EH (cell line): ENCODE measurements at regions not wholly inside any gene's neighbourhood (a gene's known extent, or its start where the extent isn't known, plus 50 kb on each side); places are given as distances from the start of the nearest gene placed in this dataset.
A peak's percentile ranks its signal among the peaks of the same experiment; 100 is the strongest.

ENCODE experiments used
- DNase-seq: peaks from one replicate; pipeline ENCODE4 v3.0.0-alpha.2; 2015; ENCODE audit warnings: low read depth

GRCh38 chr9:19595003-19595402, 186.2 kb downstream of the ACER2 start:
- no peak for DNase-seq

DNA sequence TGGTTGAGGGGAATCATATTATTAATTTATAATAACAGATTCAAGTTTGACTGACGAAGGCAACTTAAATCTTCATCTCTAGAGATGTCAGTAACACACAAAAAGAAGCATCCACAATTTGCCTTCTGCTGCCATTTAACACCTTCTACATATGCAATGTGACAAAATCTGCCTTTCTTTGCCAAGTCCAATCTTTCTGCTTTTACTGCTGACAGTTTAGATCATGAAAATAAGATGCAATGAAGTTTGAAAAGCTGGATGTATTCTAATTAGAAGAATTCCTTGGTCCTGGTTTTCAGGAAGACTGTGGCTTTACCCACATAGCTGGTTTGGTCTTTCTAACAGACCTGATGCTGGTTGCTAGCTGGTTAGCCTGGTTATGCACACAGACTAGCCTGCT, 178.9 kb downstream of the ACER2 start:
- no peak for DNase-seq

- DNase-seq, result no peak
These were observed 175.1 kb downstream of the ACER2 start for GRCh38 chr9:19583890-19584289.

DNA sequence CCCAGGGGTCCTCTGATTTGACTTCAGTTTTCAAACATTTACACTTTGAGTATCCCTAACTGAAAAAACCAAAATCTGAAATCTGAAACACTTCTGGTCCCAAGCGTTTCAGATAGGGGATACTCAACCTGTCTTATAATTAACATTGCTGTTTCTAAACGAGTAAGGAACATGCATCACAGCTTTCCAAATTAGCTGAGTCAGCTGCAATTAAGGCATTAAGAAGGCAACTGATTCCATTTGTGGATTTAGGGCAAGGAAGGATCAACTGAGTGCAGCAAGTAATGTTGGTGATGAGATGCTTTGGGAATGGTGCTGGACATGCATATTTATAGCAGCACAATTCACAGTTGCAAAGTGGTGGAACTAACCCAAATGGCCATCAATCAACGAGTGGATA, 168.6 kb downstream of the ACER2 start:
- DNase-seq, result no peak

GRCh38 chr9:19568946-19569345, 160.1 kb downstream of the ACER2 start:
- no peak for DNase-seq

- no peak for DNase-seq
These were observed 155.7 kb downstream of the ACER2 start for GRCh38 chr9:19564396-19565061.

DNA sequence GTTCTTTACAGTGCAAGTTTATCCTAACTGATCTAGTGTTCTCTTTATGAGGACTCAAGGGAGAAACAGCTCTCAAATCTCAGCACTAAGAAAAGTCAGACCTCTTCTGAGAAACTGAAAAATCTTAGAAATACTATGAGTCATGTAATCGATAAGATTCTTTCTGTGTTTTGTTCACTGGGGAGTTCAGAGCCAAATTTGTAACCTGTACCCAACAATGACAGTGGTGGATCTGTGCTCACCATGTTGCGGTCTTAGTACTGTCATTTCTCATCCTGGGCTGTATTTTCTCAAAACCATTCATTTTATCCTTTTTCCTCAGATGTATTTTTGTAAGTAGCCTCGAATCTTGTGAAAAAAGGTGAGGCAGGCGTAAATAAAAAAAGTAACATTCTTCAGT, 146.4 kb downstream of the ACER2 start:
- DNase-seq, result no peak

- DNase-seq, result no peak
These were observed 145.7 kb downstream of the ACER2 start for GRCh38 chr9:19554529-19554928.

- DNase-seq, result no peak
These were observed 144.6 kb downstream of the ACER2 start for GRCh38 chr9:19553441-19553840.

GRCh38 chr9:19552282-19553105, 143.7 kb downstream of the ACER2 start:
- no peak for DNase-seq

- DNase-seq, result no peak
These were observed 142.5 kb downstream of the ACER2 start for GRCh38 chr9:19551124-19551929.

GRCh38 chr9:19550009-19550408, 141.2 kb downstream of the ACER2 start:
- no peak for DNase-seq

- peak; percentile 15 for DNase-seq
These were observed 124.6 kb downstream of the ACER2 start for GRCh38 chr9:19533373-19533772.

- DNase-seq, result no peak
These were observed 118.9 kb downstream of the ACER2 start for GRCh38 chr9:19527663-19528062.

DNA sequence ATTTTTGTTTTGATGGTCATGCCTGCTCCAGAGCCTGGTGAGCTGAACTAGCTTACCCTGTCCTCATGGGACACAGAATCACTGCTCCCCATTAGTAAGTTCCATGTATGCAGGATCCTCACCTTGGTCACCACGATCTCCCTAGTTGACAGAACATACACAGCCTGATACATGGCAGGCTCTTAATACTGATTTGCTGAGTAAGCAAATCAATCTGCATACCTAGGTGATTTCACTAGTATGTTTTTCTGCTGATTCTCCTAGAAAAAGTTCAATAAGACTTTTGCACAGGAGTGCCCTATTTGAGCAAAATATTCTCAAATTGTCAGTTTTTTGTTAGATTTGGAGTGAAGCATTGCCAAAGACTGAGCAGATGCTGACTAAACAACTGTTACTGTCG, 113.7 kb downstream of the ACER2 start:
- no peak for DNase-seq

GRCh38 chr9:19521205-19521604, 112.4 kb downstream of the ACER2 start:
- no peak for DNase-seq

- no peak for DNase-seq
These were observed 108.6 kb downstream of the ACER2 start for GRCh38 chr9:19517202-19517942.

- DNase-seq, result no peak
These were observed 107.5 kb downstream of the ACER2 start for GRCh38 chr9:19516348-19516747.

- DNase-seq, result peak; percentile 18
These were observed 105.0 kb downstream of the ACER2 start for GRCh38 chr9:19513671-19514275.

DNA sequence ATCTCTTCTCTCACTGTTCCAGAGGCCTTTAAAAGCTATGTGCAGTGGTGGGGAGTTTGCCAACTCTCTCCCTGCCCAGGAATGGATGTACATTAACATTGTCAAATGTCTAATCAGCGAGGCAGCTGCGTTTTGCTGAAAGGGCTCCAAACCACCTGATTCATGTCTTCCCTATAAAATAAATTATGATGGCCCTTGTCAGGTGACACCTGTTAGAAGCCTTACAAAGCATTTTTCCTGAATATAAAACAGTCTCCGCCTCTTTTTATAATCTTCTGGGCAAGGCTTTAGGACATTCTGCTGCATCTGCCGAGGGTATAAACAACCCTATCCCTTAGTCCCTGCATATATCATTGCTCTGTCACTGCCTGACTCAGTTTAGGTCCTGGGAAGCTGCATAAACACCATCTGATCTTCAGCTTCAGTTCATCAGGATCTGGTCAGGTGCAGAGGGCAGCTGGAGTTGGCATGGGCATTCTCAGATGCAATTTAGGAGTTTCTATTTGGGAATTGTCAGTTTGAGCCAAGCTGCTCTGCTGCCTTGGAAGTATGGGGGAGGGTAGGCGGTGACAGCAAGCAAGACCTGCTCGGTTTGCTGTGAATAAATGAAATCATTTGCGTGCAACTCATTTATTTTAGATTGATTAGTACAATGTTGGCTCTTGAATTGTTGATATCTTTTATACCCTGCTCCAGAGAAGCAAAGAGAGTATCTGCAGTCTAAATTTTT, 103.5 kb downstream of the ACER2 start:
- DNase-seq, result no peak

GRCh38 chr9:19511694-19512093, 102.9 kb downstream of the ACER2 start:
- DNase-seq, result no peak
